K562 (cell line): ENCODE measurements at regions not wholly inside any gene's neighbourhood (a gene's known extent, or its start where the extent isn't known, plus 50 kb on each side); places are given as distances from the start of the nearest gene placed in this dataset.

Experiments
- ATAC-seq: fragments of 200-7000 bp; cut with Tn5 transposase; 3 replicates; pipeline ENCODE4 v1.9.1; 2020; ENCODE audit warnings: moderate library complexity
- BruUV-seq: library from RNA; stranded (reverse); fragments of 400-500 nt; replicated peaks from 2 replicates; lab custom pipeline; 2021; lab: Mats Ljungman, UMichigan
- CTCF ChIA-PET: fragments of 300-600 bp; formaldehyde crosslinking; extraction: SDS; loops from one replicate; lab custom pipeline; 2021; ENCODE audit warnings: low intra/inter-chr PET ratio; lab: Yijun Ruan, JAX
- POLR2A ChIA-PET: fragments of 300-600, 350-650 bp; sonication (Branson Sonifier 250); formaldehyde crosslinking; extraction: SDS; loops from one replicate; lab custom pipeline; 2021; ENCODE audit warnings: antibody characterized with exemption, inconsistent platforms; lab: Yijun Ruan, JAX
- DNase-seq, 4 experiments: peaks; one replicate each; pipeline versions ENCODE4 v3.0.0 to v3.0.0-alpha.2; 2011 to 2018; ENCODE audit warnings: low spot score in 3 of 4, mixed read lengths in 3 of 4; ENCODE audit errors: extremely low read depth in 1 of 4
- FAIRE-seq: peaks from 2 replicates; lab custom pipeline; 2011; peaks lifted over from hg19 to GRCh38; lab: Jason Lieb, UNC
- H2AFZ ChIP-seq: 2 replicates; pipeline ENCODE4 v1.6.0; 2011; ENCODE audit warnings: low read depth, low read length, control low read depth, inconsistent platforms
- H3K27ac ChIP-seq: fragments of 200-600 bp; 3 replicates; pipeline ENCODE4 v1.8.0; 2011; ENCODE audit warnings: low read depth, mild to moderate bottlenecking, control low read depth, inconsistent platforms, low read length, moderate library complexity, mixed read lengths; ENCODE audit errors: extremely low read depth
- H3K27me3 ChIP-seq, 2 experiments: fragments of 300-600 bp in 1 of 2; 2 replicates in 1 of 2; 3 replicates in 1 of 2; pipeline versions ENCODE4 v1.6.0 to v1.8.0; 2011; ENCODE audit warnings: inconsistent platforms in 2 of 2, low read length in 2 of 2, mild to moderate bottlenecking in 1 of 2, mixed read lengths in 1 of 2, moderate library complexity in 1 of 2; ENCODE audit not compliant: control insufficient read depth in 2 of 2, insufficient read depth in 2 of 2
- H3K36me3 ChIP-seq: fragments of 300-600 bp; 3 replicates; pipeline ENCODE4 v1.8.0; 2011; ENCODE audit warnings: mild to moderate bottlenecking, low read length, inconsistent platforms; ENCODE audit not compliant: control insufficient read depth, insufficient read depth
- H3K4me1 ChIP-seq, 2 experiments: fragments of 200-600 bp in 1 of 2; replicated peaks in 1 of 2; 2 replicates in 1 of 2; 3 replicates in 1 of 2; pipeline versions ENCODE4 v1.5.1 to v1.8.0; 2011; ENCODE audit warnings: inconsistent platforms in 2 of 2, low read length in 2 of 2, mild to moderate bottlenecking in 1 of 2, mixed read lengths in 1 of 2, moderate library complexity in 1 of 2; ENCODE audit not compliant: control insufficient read depth in 2 of 2, insufficient read depth in 2 of 2
- H3K4me2 ChIP-seq: 2 replicates; pipeline ENCODE4 v1.6.1; 2011; ENCODE audit warnings: low read length, control low read depth, inconsistent platforms, mixed read lengths; ENCODE audit not compliant: insufficient read depth
- H3K4me3 ChIP-seq: fragments of 200-600 bp; sonication (generic), shearing (Covaris generic); 2 replicates; pipeline ENCODE4 v1.5.1; 2016; ENCODE audit warnings: control low read depth, inconsistent platforms
- H3K79me2 ChIP-seq: fragments of 200-600 bp; 3 replicates; pipeline ENCODE4 v1.8.0; 2011; ENCODE audit warnings: low read length, inconsistent platforms; ENCODE audit not compliant: control insufficient read depth, insufficient read depth
- H3K9ac ChIP-seq, 2 experiments: 2 replicates each; pipeline versions ENCODE4 v1.6.0 to v1.6.1; 2011; ENCODE audit warnings: low read depth in 2 of 2, low read length in 2 of 2, control low read depth in 1 of 2, inconsistent platforms in 1 of 2, mild to moderate bottlenecking in 1 of 2, mixed read lengths in 1 of 2; ENCODE audit not compliant: insufficient read depth in 1 of 2
- H3K9me1 ChIP-seq: one replicate; pipeline ENCODE4 v1.6.0; 2011; ENCODE audit warnings: inconsistent platforms, mild to moderate bottlenecking, low read length, moderate library complexity; ENCODE audit not compliant: control insufficient read depth, insufficient read depth
- H3K9me3 ChIP-seq: replicated peaks from 2 replicates; pipeline ENCODE4 v1.5.1; 2011; ENCODE audit warnings: low read depth, low read length, inconsistent platforms; ENCODE audit not compliant: control insufficient read depth, insufficient read depth
- H4K20me1 ChIP-seq: replicated peaks from 2 replicates; pipeline ENCODE4 v1.6.1; 2011; ENCODE audit warnings: low read length, inconsistent platforms, mixed read lengths; ENCODE audit not compliant: control insufficient read depth, insufficient read depth
- FOSL1 ChIP-seq: fragments of 200-800 bp; sonication (Bioruptor generic); conservative IDR thresholded peaks from 2 replicates; pipeline ENCODE4 v1.6.1; 2016; ENCODE audit warnings: missing genetic modification characterization, missing compliant biosample characterization
- HCFC1 ChIP-seq: IDR thresholded peaks from 2 replicates; pipeline ENCODE4 v1.6.1; 2012; ENCODE audit warnings: low read depth, low read length, improper control_type of control experiment
- RBM15 ChIP-seq: fragments of 200-400 bp; formaldehyde crosslinking; IDR thresholded peaks from 2 replicates; pipeline ENCODE4 v1.6.1; 2018; ENCODE audit warnings: mild to moderate bottlenecking, low read length, moderate library complexity; ENCODE audit not compliant: insufficient read depth
- SMAD2 ChIP-seq: fragments of 150-350 bp; IDR thresholded peaks from 2 replicates; pipeline ENCODE4 v1.6.1; 2014; ENCODE audit warnings: low read depth, mild to moderate bottlenecking, low read length
- THAP7 ChIP-seq: fragments of 250-450 bp; sonication (Bioruptor Pico); IDR thresholded peaks from 2 replicates; pipeline ENCODE4 v1.5.0; 2021
- ZNF449 ChIP-seq: fragments of 250-450 bp; sonication (Bioruptor Pico); IDR thresholded peaks from 2 replicates; pipeline ENCODE4 v1.8.0; 2022; ENCODE audit warnings: moderate library complexity, mild to moderate bottlenecking, inconsistent platforms
- ZNF644 ChIP-seq: fragments of 200-800 bp; sonication (Bioruptor generic); IDR thresholded peaks from 2 replicates; pipeline ENCODE4 v1.6.1; 2016; ENCODE audit warnings: low read depth, missing genetic modification characterization, missing compliant biosample characterization
- WGBS: fragments of 100-300 bp; shearing (Covaris generic); methylation state at CpG from one replicate; pipeline ENCODE4 v1.1.6; 2016; ENCODE audit warnings: low coverage, mixed read lengths; ENCODE audit not compliant: insufficient coverage; ENCODE audit errors: missing lambda C conversion rate; 5-methylcytosine and 5-hydroxymethylcytosine counted together
- in situ Hi-C: fragments of 300-500 bp; cut with MboI; formaldehyde crosslinking; loops from 4 replicates; pipeline ENCODE4 v1.15.0; 2018; ENCODE audit warnings: inconsistent platforms, mixed read lengths
- intact Hi-C: fragments of 100-400 bp; cut with micrococcal nuclease; formaldehyde crosslinking; loops from 2 replicates; pipeline ENCODE4 v1.14.2; 2022
- TF ChIP-seq, protein P1 (sequence below): IDR thresholded peaks from 3 replicates; pipeline ENCODE4 v1.6.1; 2011; ENCODE audit warnings: borderline replicate concordance, mild to moderate bottlenecking; ENCODE audit not compliant: insufficient read length, insufficient read depth
- TF ChIP-seq, protein P2 (sequence below): fragments of 250-450 bp; sonication (Bioruptor Pico); IDR thresholded peaks from 2 replicates; pipeline ENCODE4 v1.5.0; 2021; ENCODE audit warnings: mild to moderate bottlenecking, borderline replicate concordance

GRCh38 chr11:26187639-26188038 lies 144.3 kb upstream of the ANO3 start:
- no peak overlapping the region for H3K9ac ChIP-seq
- H3K4me3 ChIP-seq: no peak overlapping the region
- H4K20me1 ChIP-seq: no peaks in the 10 kb centered on the region
- POLR2A ChIA-PET: no interaction called here
- TF ChIP-seq ZNF644 (tag): no peak
- no peak for TF ChIP-seq FOSL1 (tag)
- TF ChIP-seq SMAD2: no peak
- TF ChIP-seq, protein P1, sequence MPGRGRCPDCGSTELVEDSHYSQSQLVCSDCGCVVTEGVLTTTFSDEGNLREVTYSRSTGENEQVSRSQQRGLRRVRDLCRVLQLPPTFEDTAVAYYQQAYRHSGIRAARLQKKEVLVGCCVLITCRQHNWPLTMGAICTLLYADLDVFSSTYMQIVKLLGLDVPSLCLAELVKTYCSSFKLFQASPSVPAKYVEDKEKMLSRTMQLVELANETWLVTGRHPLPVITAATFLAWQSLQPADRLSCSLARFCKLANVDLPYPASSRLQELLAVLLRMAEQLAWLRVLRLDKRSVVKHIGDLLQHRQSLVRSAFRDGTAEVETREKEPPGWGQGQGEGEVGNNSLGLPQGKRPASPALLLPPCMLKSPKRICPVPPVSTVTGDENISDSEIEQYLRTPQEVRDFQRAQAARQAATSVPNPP: no peak
- TF ChIP-seq, all 486 proteins: peak for 0
- intact Hi-C loops: no loop called here
- BruUV-seq: no TSS peak
- no peak overlapping the region for H3K4me2 ChIP-seq
- H3K9me1 ChIP-seq: no peaks in the 10 kb centered on the region
- 0% methylated on average over 2 of the region's 2 CpGs for WGBS
- H3K79me2 ChIP-seq: no peaks in the 10 kb centered on the region
- in situ Hi-C loops: no loop called here
- DNase-seq (no peak), FAIRE-seq (no peak), ATAC-seq (no peak)
- no peak overlapping the region for H3K27ac ChIP-seq
- no peaks in the 10 kb centered on the region for H3K36me3 ChIP-seq
- no peak overlapping the region for H2AFZ ChIP-seq
- H3K4me1 ChIP-seq: no peaks in the 10 kb centered on the region
- H3K9me3 ChIP-seq: no peaks in the 10 kb centered on the region
- CTCF ChIA-PET: no interaction called here
- H3K27me3 ChIP-seq: no peaks in the 10 kb centered on the region

DNA sequence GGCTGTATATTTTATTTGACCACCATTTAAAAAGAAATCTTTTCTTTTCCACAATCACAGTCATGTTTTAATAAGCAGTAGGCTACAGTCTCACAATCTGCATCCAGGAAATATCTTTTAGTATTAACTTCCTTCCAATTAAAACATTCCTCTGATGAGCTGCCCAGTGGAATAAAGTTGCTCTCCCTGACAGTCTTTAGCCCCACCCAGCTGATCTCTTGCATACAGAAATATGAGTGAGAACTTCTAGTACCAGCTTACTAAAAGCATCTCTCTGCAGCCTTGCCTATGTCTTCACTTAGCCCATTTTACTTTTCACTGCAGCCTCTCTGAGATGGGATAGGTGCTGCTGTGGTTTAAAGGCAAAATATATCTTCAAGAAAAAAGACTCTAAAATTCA lies 143.4 kb upstream of the ANO3 start:
- H3K79me2 ChIP-seq: no peaks in the 10 kb centered on the region
- no TSS peak for BruUV-seq
- ChIA-PET CTCF (no interaction called here), POLR2A (no interaction called here)
- H3K9me1 ChIP-seq: no peaks in the 10 kb centered on the region
- ATAC-seq: no peak
- H3K4me3 ChIP-seq: no peak overlapping the region
- H4K20me1 ChIP-seq: no peaks in the 10 kb centered on the region
- no peak overlapping the region for H3K9ac ChIP-seq
- no peak for DNase-seq
- no peak overlapping the region for H3K4me2 ChIP-seq
- H3K27me3 ChIP-seq: no peaks in the 10 kb centered on the region
- no peaks in the 10 kb centered on the region for H3K4me1 ChIP-seq
- H2AFZ ChIP-seq: no peak overlapping the region
- no peaks in the 10 kb centered on the region for H3K36me3 ChIP-seq
- intact Hi-C loops: no loop called here
- no peaks in the 10 kb centered on the region for H3K9me3 ChIP-seq
- no peak overlapping the region for H3K27ac ChIP-seq
- in situ Hi-C loops: no loop called here
- no peak for FAIRE-seq
- TF ChIP-seq HCFC1: no peak
- TF ChIP-seq RBM15: no peak
- no peak for TF ChIP-seq ZNF449 (CRISPR knock-in tag)
- no peak for TF ChIP-seq THAP7 (CRISPR knock-in tag)
- TF ChIP-seq, protein P2, sequence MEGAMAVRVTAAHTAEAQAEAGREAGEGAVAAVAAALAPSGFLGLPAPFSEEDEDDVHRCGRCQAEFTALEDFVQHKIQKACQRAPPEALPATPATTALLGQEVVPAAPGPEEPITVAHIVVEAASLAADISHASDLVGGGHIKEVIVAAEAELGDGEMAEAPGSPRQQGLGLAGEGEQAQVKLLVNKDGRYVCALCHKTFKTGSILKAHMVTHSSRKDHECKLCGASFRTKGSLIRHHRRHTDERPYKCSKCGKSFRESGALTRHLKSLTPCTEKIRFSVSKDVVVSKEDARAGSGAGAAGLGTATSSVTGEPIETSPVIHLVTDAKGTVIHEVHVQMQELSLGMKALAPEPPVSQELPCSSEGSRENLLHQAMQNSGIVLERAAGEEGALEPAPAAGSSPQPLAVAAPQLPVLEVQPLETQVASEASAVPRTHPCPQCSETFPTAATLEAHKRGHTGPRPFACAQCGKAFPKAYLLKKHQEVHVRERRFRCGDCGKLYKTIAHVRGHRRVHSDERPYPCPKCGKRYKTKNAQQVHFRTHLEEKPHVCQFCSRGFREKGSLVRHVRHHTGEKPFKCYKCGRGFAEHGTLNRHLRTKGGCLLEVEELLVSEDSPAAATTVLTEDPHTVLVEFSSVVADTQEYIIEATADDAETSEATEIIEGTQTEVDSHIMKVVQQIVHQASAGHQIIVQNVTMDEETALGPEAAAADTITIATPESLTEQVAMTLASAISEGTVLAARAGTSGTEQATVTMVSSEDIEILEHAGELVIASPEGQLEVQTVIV (CRISPR knock-in tag): no peak
